LoVo (cell line): ENCODE measurements at regions not wholly inside any gene's neighbourhood (a gene's known extent, or its start where the extent isn't known, plus 50 kb on each side); places are given as distances from the start of the nearest gene placed in this dataset.
A peak's percentile ranks its signal among the peaks of the same experiment; 100 is the strongest.

Experiments used
- DNase-seq: peaks from one replicate; pipeline ENCODE4 v3.0.0-alpha.2; 2016; ENCODE audit warnings: low spot score

GRCh38 chr6:3526962-3527650 lies 70.3 kb upstream of the SLC22A23 start:
- no peak for DNase-seq

GRCh38 chr6:3525915-3526314 lies 69.1 kb upstream of the SLC22A23 start:
- no peak for DNase-seq

- no peak for DNase-seq
These were observed 67.6 kb upstream of the SLC22A23 start for GRCh38 chr6:3524456-3524855.

- no peak for DNase-seq
These were observed 67.1 kb upstream of the SLC22A23 start for GRCh38 chr6:3523966-3524365.

GRCh38 chr6:3523271-3523670 lies 66.4 kb upstream of the SLC22A23 start:
- no peak for DNase-seq

- peak; percentile 9 for DNase-seq
These were observed 65.9 kb upstream of the SLC22A23 start for GRCh38 chr6:3522561-3523260.

- DNase-seq = no peak
These were observed 63.7 kb upstream of the SLC22A23 start for GRCh38 chr6:3520281-3521230.

- peak; percentile 83 for DNase-seq
These were observed 61.7 kb upstream of the SLC22A23 start for GRCh38 chr6:3518356-3519190.

GRCh38 chr6:3517350-3517749 lies 60.5 kb upstream of the SLC22A23 start:
- no peak for DNase-seq

GRCh38 chr6:3516092-3516491 lies 59.2 kb upstream of the SLC22A23 start:
- DNase-seq = peak; percentile 7

GRCh38 chr6:3515669-3516068 lies 58.8 kb upstream of the SLC22A23 start:
- no peak for DNase-seq

- no peak for DNase-seq
These were observed 56.6 kb upstream of the SLC22A23 start for GRCh38 chr6:3513416-3513815.

GRCh38 chr6:3512832-3513231 lies 56.0 kb upstream of the SLC22A23 start:
- DNase-seq = no peak

- no peak for DNase-seq
These were observed 53.8 kb upstream of the SLC22A23 start for GRCh38 chr6:3510617-3511016.

- no peak for DNase-seq
These were observed 53.3 kb upstream of the SLC22A23 start for GRCh38 chr6:3510178-3510577.

GRCh38 chr6:3509336-3509735 lies 52.5 kb upstream of the SLC22A23 start:
- no peak for DNase-seq

GRCh38 chr6:3506751-3507383 lies 50.0 kb upstream of the SLC22A23 start:
- no peak for DNase-seq
